ENCODE measurements at regions not wholly inside any gene's neighbourhood (a gene's known extent, or its start where the extent isn't known, plus 50 kb on each side); places are given as distances from the start of the nearest gene placed in this dataset.
A peak's percentile ranks its signal among the peaks of the same experiment; 100 is the strongest.
"Not testable (repeated sequence)": the region's sequence is repeated elsewhere in the genome, so short reads cannot be mapped to it uniquely, and the experiment has no call there.

DNA sequence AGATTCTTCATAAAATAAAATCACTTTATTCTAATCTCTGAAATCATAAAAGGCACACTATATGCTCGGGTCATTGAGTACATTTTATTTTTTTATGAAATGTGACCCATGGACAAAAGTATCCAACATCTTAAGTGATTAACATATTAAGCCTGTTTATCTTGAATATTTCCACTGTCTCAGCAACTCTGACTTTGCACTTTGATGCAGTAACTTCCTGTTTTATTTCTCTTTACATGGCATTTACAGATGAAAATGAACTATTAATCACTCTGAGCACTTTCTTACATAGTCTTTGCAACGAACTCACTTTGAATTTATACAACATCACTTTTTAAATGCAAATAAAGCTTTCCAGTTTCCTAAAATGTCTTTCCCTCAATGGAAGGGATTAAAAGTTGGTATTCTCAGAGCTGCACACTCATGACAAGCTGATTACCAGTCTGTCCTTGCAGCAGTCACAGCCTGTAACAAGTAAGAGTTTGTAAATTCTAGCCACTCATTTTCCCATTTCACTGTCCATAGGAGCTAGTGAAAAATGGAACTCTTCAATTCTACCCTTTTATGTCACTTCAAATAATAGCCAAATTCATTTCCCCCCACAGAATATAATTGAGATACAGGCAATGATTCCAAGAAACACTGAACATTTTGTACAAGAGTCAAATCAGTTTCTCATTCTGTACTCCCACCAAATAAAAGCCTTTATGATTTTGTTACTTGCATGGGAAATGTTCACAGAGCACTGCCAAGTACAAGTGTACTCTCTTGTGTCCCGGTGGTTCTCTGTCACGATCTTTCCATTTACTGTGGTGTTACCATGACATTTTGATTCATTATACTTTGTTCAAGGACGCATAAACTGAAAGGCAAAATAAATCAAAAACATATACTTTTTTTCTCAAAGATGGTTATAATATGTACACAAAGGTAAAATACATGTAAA lies 1968.9 kb downstream of the PCDH9 start:
- peak overlapping the region; percentile 40 for H3K4me3 ChIP-seq (ENCODE audit: low read length)
- no peaks in the 10 kb centered on the region for H3K27me3 ChIP-seq (ENCODE audit: control insufficient read depth, insufficient read depth)
- ATAC-seq, result no peak
- no peak for DNase-seq
- H3K9me3 ChIP-seq (ENCODE audit: control insufficient read depth, low read length), result no peaks in the 10 kb centered on the region
- intact Hi-C loops (cut with DNase I), result no loop called here
- no peak overlapping the region for H3K27ac ChIP-seq (ENCODE audit: low read length)
- H3K4me1 ChIP-seq (ENCODE audit: control insufficient read depth, insufficient read depth, low read length), result no peaks in the 10 kb centered on the region
- 37% methylated on average over 5 of the region's 5 CpGs for WGBS

DNA sequence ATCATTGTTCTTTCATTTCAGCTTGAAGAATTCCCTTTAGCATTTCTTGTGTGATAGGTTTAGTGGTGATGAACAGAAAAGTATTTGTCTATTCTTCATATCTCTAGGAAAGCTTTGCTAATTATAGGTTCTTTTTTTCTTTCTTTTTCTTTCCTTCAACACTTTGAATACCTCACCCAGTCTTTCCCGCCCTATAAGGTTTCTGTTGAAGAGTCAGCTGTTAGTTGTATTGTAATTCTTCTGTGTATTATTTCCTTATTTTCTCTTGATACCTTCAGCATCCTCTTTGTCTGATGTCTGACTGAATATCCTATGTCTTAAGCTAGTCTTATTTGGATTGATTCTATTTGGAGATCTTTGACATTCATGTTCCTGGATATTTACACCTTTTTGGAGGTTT lies 1989.4 kb downstream of the PCDH9 start:
- no peak overlapping the region for H3K4me3 ChIP-seq (ENCODE audit: low read length)
- ATAC-seq (no peak), DNase-seq (no peak)
- intact Hi-C loops (cut with DNase I), result no loop called here
- H3K9me3 ChIP-seq (ENCODE audit: control insufficient read depth, low read length), result no peaks in the 10 kb centered on the region
- no peaks in the 10 kb centered on the region for H3K27me3 ChIP-seq (ENCODE audit: control insufficient read depth, insufficient read depth)
- H3K4me1 ChIP-seq (ENCODE audit: control insufficient read depth, insufficient read depth, low read length), result no peaks in the 10 kb centered on the region
- 89% methylated on average over 1 of the region's 1 CpG for WGBS
- H3K27ac ChIP-seq (ENCODE audit: low read length), result no peak overlapping the region

DNA sequence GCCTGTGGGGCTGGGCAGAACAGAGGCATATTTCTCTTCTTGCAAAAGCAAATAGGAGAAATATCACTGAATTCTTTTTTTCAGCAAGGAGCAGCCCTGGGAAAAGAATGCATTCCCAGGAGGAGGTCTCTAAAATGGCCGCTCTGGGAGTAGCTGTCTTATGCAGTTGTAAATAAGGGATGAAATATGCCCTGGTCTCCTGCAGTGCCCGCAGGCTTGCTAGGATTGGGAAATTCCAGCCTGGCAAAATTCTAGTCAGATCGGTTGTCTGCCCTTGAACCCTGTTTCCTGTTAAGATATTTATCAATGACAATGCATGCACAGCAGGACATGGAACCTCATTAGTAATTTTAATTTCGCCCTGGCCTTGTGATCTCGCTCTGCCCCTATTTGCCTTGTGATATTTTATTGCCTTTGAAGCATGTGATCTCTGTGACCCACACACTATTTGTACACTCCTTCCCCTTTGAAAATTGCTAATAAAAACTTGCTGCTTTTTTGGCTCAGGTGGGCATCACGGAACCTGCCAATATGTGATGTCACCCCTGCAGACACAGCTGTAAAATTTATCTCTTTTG lies 1993.2 kb downstream of the PCDH9 start:
- Histone ChIP-seq H3K27me3 (ENCODE audit: control insufficient read depth, insufficient read depth) (no peaks in the 10 kb centered on the region), H3K4me3 (ENCODE audit: low read length) (no peak overlapping the region), H3K27ac (ENCODE audit: low read length) (no peak overlapping the region), H3K9me3 (ENCODE audit: control insufficient read depth, low read length) (no peaks in the 10 kb centered on the region), H3K4me1 (ENCODE audit: control insufficient read depth, insufficient read depth, low read length) (no peaks in the 10 kb centered on the region)
- intact Hi-C loops (cut with DNase I), result no loop called here
- DNase-seq, result no peak
- 90% methylated on average over 6 of the region's 6 CpGs for WGBS
- ATAC-seq, result no peak

DNA sequence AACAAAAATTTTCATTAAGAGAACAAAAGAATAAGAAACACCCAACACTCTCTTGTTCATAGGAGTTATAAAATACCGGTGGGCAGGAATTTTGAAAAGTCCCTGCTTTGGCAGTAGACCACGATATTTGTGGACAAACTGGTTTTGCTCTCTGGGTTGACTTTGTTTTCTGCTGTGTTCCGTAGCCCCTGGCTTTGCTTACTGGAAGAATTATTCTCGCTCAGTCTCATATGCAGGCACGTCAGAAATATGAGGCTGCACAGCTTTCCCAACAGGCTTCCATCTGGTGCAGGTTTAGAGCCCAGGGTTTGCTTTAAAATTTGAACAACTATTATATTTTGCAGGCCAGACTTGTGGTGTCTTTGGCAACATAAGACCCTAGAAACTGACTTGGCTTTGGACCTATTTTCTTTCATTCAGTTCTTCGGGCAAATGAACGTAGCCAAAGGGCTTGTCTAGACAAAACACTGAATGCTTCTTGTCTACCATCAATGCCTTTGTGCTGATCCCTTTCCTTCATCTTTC lies 2012.6 kb downstream of the PCDH9 start:
- no peaks in the 10 kb centered on the region for H3K4me1 ChIP-seq (ENCODE audit: control insufficient read depth, insufficient read depth, low read length)
- H3K27ac ChIP-seq (ENCODE audit: low read length), result no peak overlapping the region
- 78% methylated on average over 7 of the region's 7 CpGs for WGBS
- H3K27me3 ChIP-seq (ENCODE audit: control insufficient read depth, insufficient read depth), result no peaks in the 10 kb centered on the region
- intact Hi-C loops (cut with DNase I), result no loop called here
- peak in 1 of 3 donors; percentile 1 for DNase-seq
- H3K9me3 ChIP-seq (ENCODE audit: control insufficient read depth, low read length), result no peaks in the 10 kb centered on the region
- no peak for ATAC-seq
- H3K4me3 ChIP-seq (ENCODE audit: low read length), result no peak overlapping the region

DNA sequence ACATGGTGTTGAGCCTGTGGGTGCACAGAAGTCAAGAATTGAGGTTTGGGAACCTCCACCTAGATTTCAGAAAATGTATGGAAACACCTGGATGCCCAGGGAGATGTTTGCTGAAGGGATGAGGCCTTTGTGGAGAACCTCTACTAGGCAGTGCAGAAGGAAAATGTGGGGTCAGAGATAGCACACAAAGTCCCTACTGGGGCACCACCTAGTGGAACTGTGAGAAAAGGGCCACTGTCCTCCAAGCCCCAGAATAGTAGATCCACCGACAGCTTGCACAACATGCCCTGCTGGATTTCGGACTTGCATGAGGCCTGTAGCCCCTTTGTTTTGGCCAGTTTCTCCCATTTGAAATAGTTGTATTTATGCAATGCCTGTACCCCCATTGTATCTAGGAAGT lies 2027.3 kb downstream of the PCDH9 start:
- H3K27ac ChIP-seq (ENCODE audit: low read length); H3K4me3 ChIP-seq (ENCODE audit: low read length); H3K9me3 ChIP-seq (ENCODE audit: control insufficient read depth, low read length); ATAC-seq; intact Hi-C loops (cut with DNase I); H3K4me1 ChIP-seq (ENCODE audit: control insufficient read depth, insufficient read depth, low read length); H3K27me3 ChIP-seq (ENCODE audit: control insufficient read depth, insufficient read depth): not testable (repeated sequence)
- DNase-seq, result peak in 1 of 3 donors; percentile 4
- WGBS, result 91% methylated on average over 2 of the region's 2 CpGs

DNA sequence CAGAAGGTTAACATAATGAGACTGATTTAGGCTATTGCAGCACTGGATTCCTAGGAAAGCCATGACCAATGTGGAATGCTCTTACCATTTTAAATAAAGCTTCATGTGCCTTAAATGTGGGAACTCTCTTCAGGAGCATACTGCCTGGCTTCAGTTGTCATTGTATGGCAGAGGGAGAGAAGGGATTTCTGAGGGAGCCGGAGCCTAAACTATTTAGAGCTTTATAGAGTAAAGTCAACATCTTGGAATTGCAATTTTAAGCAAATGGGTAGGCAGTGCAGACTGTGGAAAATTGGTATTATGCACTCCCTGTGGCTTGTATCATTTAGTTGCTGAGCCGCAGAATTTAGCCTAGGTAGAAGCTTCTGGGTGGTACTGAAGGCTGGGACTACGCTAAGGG lies 2041.4 kb downstream of the PCDH9 start:
- no peaks in the 10 kb centered on the region for H3K4me1 ChIP-seq (ENCODE audit: control insufficient read depth, insufficient read depth, low read length)
- H3K9me3 ChIP-seq (ENCODE audit: control insufficient read depth, low read length), result no peaks in the 10 kb centered on the region
- no peaks in the 10 kb centered on the region for H3K27me3 ChIP-seq (ENCODE audit: control insufficient read depth, insufficient read depth)
- ATAC-seq, result no peak
- no peak for DNase-seq
- no peak overlapping the region for H3K4me3 ChIP-seq (ENCODE audit: low read length)
- 91% methylated on average over 3 of the region's 3 CpGs for WGBS
- no peak overlapping the region for H3K27ac ChIP-seq (ENCODE audit: low read length)
- intact Hi-C loops (cut with DNase I), result no loop called here

DNA sequence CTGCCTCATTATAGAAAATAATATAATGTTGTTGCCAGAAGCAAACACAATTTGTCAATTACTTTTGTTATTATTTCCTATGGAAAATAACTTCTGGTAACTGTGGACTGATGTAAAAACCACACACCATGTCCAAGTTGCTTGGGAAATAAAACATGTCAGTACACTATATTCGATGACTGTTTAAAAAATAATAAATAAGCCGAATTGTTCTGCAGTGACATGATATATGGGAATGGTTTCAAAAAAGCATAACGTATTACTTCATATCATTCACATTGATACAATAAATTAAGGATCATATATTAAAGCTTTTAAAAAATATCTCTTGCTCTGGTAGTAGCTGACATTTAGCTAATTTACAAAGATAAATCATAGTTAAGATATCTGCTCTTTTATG lies 2062.1 kb downstream of the PCDH9 start:
- Histone ChIP-seq H3K9me3 (ENCODE audit: control insufficient read depth, low read length) (no peaks in the 10 kb centered on the region), H3K27me3 (ENCODE audit: control insufficient read depth, insufficient read depth) (no peaks in the 10 kb centered on the region), H3K27ac (ENCODE audit: low read length) (no peak overlapping the region), H3K4me1 (ENCODE audit: control insufficient read depth, insufficient read depth, low read length) (no peaks in the 10 kb centered on the region), H3K4me3 (ENCODE audit: low read length) (no peak overlapping the region)
- 51% methylated on average over 3 of the region's 3 CpGs for WGBS
- DNase-seq (no peak), ATAC-seq (no peak)
- intact Hi-C loops (cut with DNase I), result no loop called here

DNA sequence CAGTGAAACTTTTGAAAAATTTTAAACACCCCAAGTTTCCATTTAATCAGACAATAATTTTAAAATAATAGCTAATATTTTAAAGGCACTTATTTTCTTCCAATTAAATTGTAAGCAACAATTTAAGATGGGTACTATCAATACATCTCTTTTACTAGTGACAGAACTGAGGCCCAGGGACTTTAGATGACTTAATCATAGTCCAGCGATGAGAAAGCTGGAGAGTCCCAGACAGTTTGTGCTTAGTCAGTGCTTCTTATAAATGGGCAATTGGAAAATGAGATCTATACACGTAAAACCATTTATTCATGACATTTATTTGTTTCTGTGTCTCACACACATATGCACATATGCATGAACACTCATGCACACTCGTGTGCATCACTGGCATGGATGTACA lies 2063.5 kb downstream of the PCDH9 start:
- Histone ChIP-seq H3K27me3 (ENCODE audit: control insufficient read depth, insufficient read depth) (no peaks in the 10 kb centered on the region), H3K9me3 (ENCODE audit: control insufficient read depth, low read length) (no peaks in the 10 kb centered on the region), H3K27ac (ENCODE audit: low read length) (no peak overlapping the region), H3K4me3 (ENCODE audit: low read length) (no peak overlapping the region), H3K4me1 (ENCODE audit: control insufficient read depth, insufficient read depth, low read length) (no peaks in the 10 kb centered on the region)
- DNase-seq, result no peak
- 78% methylated on average over 3 of the region's 3 CpGs for WGBS
- ATAC-seq, result no peak
- intact Hi-C loops (cut with DNase I), result no loop called here

DNA sequence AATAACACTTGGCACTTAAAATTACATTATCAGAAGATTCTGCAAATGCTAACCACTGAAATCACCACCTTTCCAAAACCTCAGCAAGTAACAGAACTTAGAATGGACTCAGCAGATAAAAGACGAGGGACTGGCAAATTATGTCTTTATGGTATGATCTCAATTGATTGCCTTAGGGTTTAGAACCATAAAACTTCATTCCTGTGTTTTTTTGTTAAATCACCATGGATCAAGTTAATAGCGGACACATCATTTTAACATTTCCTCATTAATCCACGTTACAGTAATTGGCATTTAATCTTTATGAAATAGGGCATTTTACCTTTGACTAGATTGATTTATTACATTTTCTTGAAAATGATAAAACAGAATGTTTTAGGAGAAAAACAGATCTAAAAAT lies 2070.3 kb downstream of the PCDH9 start:
- Histone ChIP-seq H3K4me1 (ENCODE audit: control insufficient read depth, insufficient read depth, low read length) (no peaks in the 10 kb centered on the region), H3K4me3 (ENCODE audit: low read length) (no peak overlapping the region), H3K27me3 (ENCODE audit: control insufficient read depth, insufficient read depth) (no peaks in the 10 kb centered on the region), H3K27ac (ENCODE audit: low read length) (no peak overlapping the region), H3K9me3 (ENCODE audit: control insufficient read depth, low read length) (no peaks in the 10 kb centered on the region)
- ATAC-seq (no peak), DNase-seq (no peak)
- WGBS, result 47% methylated on average over 3 of the region's 3 CpGs
- intact Hi-C loops (cut with DNase I), result no loop called here

DNA sequence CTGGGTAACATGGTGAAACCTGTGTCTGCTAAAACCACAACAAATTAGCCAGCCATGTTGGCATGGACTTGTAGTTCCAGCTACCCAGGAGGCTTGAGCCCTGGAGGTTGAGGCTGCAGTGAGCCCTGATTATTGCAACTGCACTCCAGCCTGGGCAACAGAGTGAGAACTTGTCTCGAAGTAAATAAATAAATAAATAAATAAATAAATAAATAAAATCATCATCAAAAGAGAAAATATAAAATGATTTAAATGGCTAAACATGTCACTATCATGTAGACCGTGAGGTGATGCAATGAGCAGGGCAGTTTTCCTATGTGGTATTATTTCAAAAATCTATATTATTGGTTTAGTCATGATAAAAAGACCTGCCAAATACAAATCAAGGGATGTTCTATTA lies 2074.3 kb downstream of the PCDH9 start:
- WGBS, result 88% methylated on average over 2 of the region's 2 CpGs
- ATAC-seq (no peak), DNase-seq (no peak)
- no peaks in the 10 kb centered on the region for H3K4me1 ChIP-seq (ENCODE audit: control insufficient read depth, insufficient read depth, low read length)
- no peak overlapping the region for H3K4me3 ChIP-seq (ENCODE audit: low read length)
- no peaks in the 10 kb centered on the region for H3K27me3 ChIP-seq (ENCODE audit: control insufficient read depth, insufficient read depth)
- H3K9me3 ChIP-seq (ENCODE audit: control insufficient read depth, low read length), result no peaks in the 10 kb centered on the region
- no peak overlapping the region for H3K27ac ChIP-seq (ENCODE audit: low read length)
- intact Hi-C loops (cut with DNase I), result no loop called here

DNA sequence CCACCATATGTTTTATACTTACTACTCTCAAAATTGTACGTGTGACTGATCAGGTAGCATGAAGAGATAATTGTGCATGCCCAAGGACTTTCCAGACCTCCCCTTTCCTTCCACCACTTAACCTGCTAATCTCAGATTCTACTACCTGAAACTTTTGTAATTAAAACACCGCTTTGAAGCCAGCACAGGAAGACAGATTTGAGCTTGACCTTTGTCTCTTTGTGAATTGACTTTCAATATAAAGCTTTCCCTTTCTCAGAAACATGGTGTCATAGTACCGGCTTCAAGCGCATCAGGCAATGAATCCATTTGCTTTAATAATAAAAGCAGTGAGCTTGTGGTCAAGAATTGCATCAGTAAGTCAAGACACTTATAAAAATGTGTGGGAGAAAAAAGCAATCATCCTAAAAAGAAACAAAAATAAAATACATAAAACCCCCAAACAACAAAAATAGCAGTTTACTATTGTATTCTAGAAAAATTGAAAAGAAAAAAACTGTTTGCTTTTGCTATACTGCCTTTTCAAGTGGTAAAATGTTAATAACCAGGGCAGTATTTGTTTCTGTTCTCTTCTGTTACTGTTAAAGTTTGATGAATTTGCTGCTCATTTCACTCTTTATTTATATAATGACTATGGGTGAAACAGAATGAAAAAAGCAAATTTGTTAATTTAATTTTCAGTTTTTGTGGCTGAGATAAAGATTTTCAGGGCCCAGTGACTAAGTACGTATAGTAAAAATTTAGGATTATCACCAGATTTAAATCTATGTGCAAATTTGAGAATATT lies 2075.3 kb downstream of the PCDH9 start:
- Histone ChIP-seq H3K27me3 (ENCODE audit: control insufficient read depth, insufficient read depth) (no peaks in the 10 kb centered on the region), H3K4me3 (ENCODE audit: low read length) (no peak overlapping the region), H3K4me1 (ENCODE audit: control insufficient read depth, insufficient read depth, low read length) (no peaks in the 10 kb centered on the region), H3K27ac (ENCODE audit: low read length) (no peak overlapping the region), H3K9me3 (ENCODE audit: control insufficient read depth, low read length) (no peaks in the 10 kb centered on the region)
- intact Hi-C loops (cut with DNase I), result no loop called here
- WGBS, result 87% methylated on average over 5 of the region's 5 CpGs
- ATAC-seq, result no peak
- DNase-seq, result no peak
